Lung (tissue), 11 donors: ENCODE measurements at regions not wholly inside any gene's neighbourhood (a gene's known extent, or its start where the extent isn't known, plus 50 kb on each side); places are given as distances from the start of the nearest gene placed in this dataset.

Source experiments
- ATAC-seq: fragments of 200-7000 bp; cut with Tn5 transposase; one replicate; pipeline ENCODE4 v1.9.1; 2020; ENCODE audit warnings: moderate number of reproducible peaks; ENCODE audit not compliant: insufficient read depth, low FRiP score
- DNase-seq, 3 donors: peaks; one replicate each; pipeline ENCODE4 v3.0.0-alpha.2; 2013 to 2017
- H3K27ac ChIP-seq, 2 donors: one replicate each; pipeline ENCODE4 v1.5.1; 2013; ENCODE audit warnings: mild to moderate bottlenecking in 2 of 2, moderate library complexity in 2 of 2, control low read depth in 1 of 2, inconsistent platforms in 1 of 2, low read depth in 1 of 2, low read length in 1 of 2
- H3K27me3 ChIP-seq, 3 donors: one replicate each; pipeline ENCODE4 v1.5.1; 2013; ENCODE audit warnings: low read length in 2 of 3; ENCODE audit not compliant: control insufficient read depth in 3 of 3, insufficient read depth in 3 of 3
- H3K36me3 ChIP-seq, 4 donors: one replicate each; pipeline ENCODE4 v1.5.1; 2013; ENCODE audit warnings: low read length in 4 of 4, mild to moderate bottlenecking in 1 of 4, moderate library complexity in 1 of 4; ENCODE audit not compliant: control insufficient read depth in 4 of 4, insufficient read depth in 4 of 4
- H3K4me1 ChIP-seq, 5 donors: one replicate each; pipeline ENCODE4 v1.5.1; 2013; ENCODE audit warnings: low read length in 5 of 5, mild to moderate bottlenecking in 2 of 5, moderate library complexity in 1 of 5; ENCODE audit not compliant: control insufficient read depth in 5 of 5, insufficient read depth in 5 of 5
- H3K4me3 ChIP-seq: one replicate; pipeline ENCODE4 v1.5.1; 2013; ENCODE audit warnings: mild to moderate bottlenecking, control low read depth, moderate library complexity
- H3K9ac ChIP-seq, 2 donors: one replicate each; pipeline ENCODE4 v1.5.1; 2013; ENCODE audit warnings: low read length in 2 of 2, control low read depth in 1 of 2; ENCODE audit not compliant: insufficient read depth in 1 of 2
- H3K9me3 ChIP-seq, 4 donors: one replicate each; pipeline ENCODE4 v1.5.1; 2013; ENCODE audit warnings: low read length in 3 of 4, mild to moderate bottlenecking in 1 of 4, moderate library complexity in 1 of 4; ENCODE audit not compliant: control insufficient read depth in 4 of 4, insufficient read depth in 3 of 4
- CTCF ChIP-seq: IDR thresholded peaks from 2 replicates; pipeline ENCODE4 v1.5.1; 2012; ENCODE audit warnings: mild to moderate bottlenecking; ENCODE audit errors: control extremely low read depth, extremely low read depth
- WGBS, 2 donors: extraction: QIAGEN DNeasy Blood & Tissue Kit; methylation state at CpG; one replicate each; pipeline ENCODE4 v1.1.7; 2013; 5-methylcytosine and 5-hydroxymethylcytosine counted together
- donor health status: control.
- donor health status: control.
- donor health status: Bipolar disorder and iron deficiency.
- donor health status: healthy.
- donor health status: DM: yes; HTN: yes; CAD: no.

DNA sequence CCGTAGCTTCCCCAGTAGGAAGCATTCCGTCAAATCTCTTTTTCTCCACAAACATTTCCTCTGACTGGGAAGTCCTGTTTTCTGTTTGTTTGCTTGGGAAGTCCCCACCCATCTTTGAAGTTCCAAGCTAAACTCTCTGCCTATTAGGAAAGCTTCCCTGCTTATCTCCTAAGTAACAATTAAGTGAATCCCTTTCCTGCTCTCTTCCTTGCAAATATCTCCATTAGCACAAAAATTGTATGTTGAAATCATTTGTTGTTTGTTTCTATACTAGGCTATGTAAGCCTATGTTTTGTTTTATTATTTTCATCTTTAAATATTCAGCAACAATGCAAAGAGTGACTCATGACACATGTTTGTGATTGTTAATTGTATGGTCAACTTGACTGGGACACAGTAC, 812.6 kb upstream of the LRATD1 start:
- ATAC-seq (no peak), DNase-seq (no peak)
- peaks cover 0 to 6% (median 0%) of the 10 kb centered on the region in 5 donors for H3K4me1 ChIP-seq
- WGBS, 2 donors: 69 to 78% methylated on average over 2 of the region's 2 CpGs
- H3K27ac ChIP-seq: no peak overlapping the region
- no peak overlapping the region for H3K9ac ChIP-seq
- no peak for TF ChIP-seq CTCF
- no peaks in the 10 kb centered on the region for H3K36me3 ChIP-seq
- H3K27me3 ChIP-seq: no peaks in the 10 kb centered on the region
- H3K9me3 ChIP-seq: no peaks in the 10 kb centered on the region
- no peak overlapping the region for H3K4me3 ChIP-seq

DNA sequence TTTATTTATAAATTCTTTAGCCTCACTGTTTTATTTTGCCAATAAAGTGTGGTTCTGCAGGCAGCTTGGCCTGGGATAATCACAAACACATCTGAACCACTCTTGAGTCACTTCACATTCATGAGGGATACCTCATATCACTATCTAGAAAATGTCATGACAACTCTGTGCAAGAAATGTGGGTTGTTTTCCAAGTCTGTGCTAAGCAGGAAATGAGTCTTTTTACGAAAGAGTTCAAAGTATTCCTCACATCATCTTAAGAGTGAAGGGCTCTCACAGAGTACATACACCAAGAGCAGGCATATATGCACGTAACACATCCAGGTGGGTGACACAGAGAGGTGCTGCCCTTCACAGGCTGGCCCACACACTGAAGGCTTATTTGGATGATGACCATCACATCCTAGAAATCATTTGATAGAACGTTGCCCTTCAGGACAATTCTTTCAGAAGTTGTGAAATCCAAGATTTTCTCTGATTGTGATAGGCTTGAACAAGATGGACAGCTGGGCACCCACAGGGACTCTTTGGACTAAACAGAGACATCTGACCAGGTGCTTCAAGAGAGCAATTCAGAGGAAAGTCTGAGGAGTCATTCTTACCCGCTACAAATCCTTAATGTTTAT, 811.1 kb upstream of the LRATD1 start:
- Histone ChIP-seq H3K9me3 (no peaks in the 10 kb centered on the region), H3K36me3 (no peaks in the 10 kb centered on the region), H3K9ac (no peak overlapping the region), H3K4me1 (peaks cover 0 to 6% (median 0%) of the 10 kb centered on the region in 5 donors), H3K4me3 (no peak overlapping the region), H3K27ac (no peak overlapping the region), H3K27me3 (no peaks in the 10 kb centered on the region)
- no peak for ATAC-seq
- 65 to 69% methylated on average over 4 of the region's 4 CpGs for WGBS, 2 donors
- no peak for TF ChIP-seq CTCF
- no peak for DNase-seq

DNA sequence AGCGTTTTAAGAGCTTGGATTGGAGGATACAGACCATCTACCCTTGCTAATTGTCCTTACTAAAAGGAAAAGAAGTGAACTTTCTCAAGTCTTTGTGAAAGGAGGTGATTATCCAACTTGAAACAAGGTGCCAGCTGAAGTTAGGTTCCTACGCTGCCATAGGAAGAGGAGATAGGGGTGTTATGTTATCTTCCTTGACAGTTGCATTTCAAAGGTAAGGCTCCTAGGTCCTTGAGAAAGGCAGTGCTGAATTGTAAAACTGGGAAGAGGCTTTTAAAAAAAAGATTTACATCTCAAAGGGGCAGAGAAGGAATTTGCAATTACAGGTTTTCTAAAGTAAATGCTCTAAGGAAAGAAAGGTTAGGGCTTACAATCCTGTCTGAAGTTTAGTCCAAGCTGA, 810.2 kb upstream of the LRATD1 start:
- DNase-seq (no peak), ATAC-seq (no peak)
- Histone ChIP-seq H3K4me3 (no peak overlapping the region), H3K4me1 (peaks cover 0 to 2% (median 0%) of the 10 kb centered on the region in 5 donors), H3K36me3 (no peaks in the 10 kb centered on the region), H3K27ac (no peak overlapping the region), H3K9me3 (no peaks in the 10 kb centered on the region), H3K9ac (no peak overlapping the region), H3K27me3 (no peaks in the 10 kb centered on the region)
- TF ChIP-seq CTCF: no peak
- 77 to 79% methylated on average over 2 of the region's 2 CpGs for whole genome bisulfite sequencing, 2 donors

DNA sequence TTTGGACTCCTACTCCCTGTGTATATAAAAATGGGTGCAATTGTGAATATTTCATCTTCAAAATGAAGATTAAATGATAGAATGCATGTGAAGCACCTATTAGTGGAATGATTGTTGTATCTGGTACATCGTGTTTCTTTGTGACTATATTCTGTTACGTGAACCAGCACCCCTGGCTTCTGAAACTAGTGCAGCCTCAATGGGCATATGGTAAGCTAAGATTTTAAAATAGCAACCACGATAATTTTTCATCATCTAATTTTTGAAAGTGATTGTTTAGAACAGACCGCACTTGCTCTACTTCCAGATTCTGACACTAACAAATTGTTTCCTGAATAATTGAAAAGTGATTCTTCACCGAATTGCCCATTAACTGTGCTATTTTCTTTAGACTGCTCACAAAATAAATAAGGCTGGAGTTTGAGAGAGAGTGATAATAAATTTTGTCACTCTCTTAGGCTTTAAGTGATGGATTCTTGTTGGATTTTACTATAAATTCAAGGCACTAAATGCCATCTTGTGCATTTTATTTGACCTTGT, 806.1 kb upstream of the LRATD1 start:
- DNase-seq (no peak), ATAC-seq (no peak)
- WGBS, 2 donors: 53% methylated on average over 5 of the region's 5 CpGs
- H3K4me1 ChIP-seq: no peaks in the 10 kb centered on the region
- H3K27ac ChIP-seq: no peak overlapping the region
- no peaks in the 10 kb centered on the region for H3K9me3 ChIP-seq
- H3K4me3 ChIP-seq: no peak overlapping the region
- no peaks in the 10 kb centered on the region for H3K36me3 ChIP-seq
- H3K27me3 ChIP-seq: no peaks in the 10 kb centered on the region
- H3K9ac ChIP-seq: no peak overlapping the region
- TF ChIP-seq CTCF: no peak
